AG08395 (cell line): ENCODE measurements at regions not wholly inside any gene's neighbourhood (a gene's known extent, or its start where the extent isn't known, plus 50 kb on each side); places are given as distances from the start of the nearest gene placed in this dataset.
A peak's percentile ranks its signal among the peaks of the same experiment; 100 is the strongest.

Experiments used
- DNase-seq: peaks from one replicate; pipeline ENCODE4 v3.0.0; 2012; ENCODE audit warnings: mixed read lengths, low spot score

DNA sequence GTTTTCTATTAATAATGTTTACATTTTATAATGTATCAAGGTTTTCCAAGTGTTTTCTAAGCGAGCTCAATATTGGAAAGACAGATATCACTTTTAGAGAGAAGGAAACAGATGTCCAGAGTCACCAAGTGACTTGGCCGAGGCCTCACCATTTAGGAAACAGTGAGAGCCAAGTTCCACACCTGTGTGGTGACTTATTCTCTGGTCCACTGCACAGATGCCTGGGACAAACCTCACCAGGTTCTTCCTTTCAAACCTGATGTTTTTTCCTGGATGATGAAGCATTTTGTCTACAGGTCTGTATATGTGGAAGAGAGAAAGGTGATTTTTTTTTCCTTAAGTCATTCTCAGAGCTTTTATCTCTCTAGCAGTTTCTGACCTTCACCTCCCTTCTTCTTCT is 280.7 kb downstream of the LPIN1 start:
- no peak for DNase-seq

- no peak for DNase-seq
Observed at GRCh38 chr2:12031866-12032265, 285.4 kb downstream of the LPIN1 start.

DNA sequence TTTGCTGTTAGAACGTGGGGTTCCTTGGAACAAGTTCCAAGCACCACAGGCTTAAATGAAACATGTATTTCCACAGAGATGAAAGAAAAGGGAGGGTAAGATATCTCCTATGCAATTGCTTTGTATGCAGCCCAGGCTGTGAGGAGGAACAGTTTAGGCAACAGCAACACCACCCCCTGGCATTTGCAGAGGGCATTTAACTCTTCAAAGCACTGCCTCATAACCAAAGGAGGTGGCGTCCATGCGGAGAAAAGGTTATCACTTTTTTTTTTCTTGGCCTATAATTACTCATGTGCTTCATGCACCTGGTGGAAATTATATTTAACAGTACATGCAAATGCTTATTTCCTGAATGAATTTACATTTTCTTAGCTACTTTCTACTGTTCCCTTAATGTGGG is 286.0 kb downstream of the LPIN1 start:
- DNase-seq, result no peak

GRCh38 chr2:12032975-12033374 is 286.5 kb downstream of the LPIN1 start:
- peak; percentile 18 for DNase-seq

- DNase-seq, result no peak
Observed at GRCh38 chr2:12033494-12033893, 287.1 kb downstream of the LPIN1 start.

GRCh38 chr2:12034382-12034781 is 287.9 kb downstream of the LPIN1 start:
- no peak for DNase-seq

- peak; percentile 50 for DNase-seq
Observed at GRCh38 chr2:12035029-12035720, 288.7 kb downstream of the LPIN1 start.

- no peak for DNase-seq
Observed at GRCh38 chr2:12035956-12036639, 289.7 kb downstream of the LPIN1 start.

- no peak for DNase-seq
Observed at GRCh38 chr2:12036640-12036983, 290.2 kb downstream of the LPIN1 start.

DNA sequence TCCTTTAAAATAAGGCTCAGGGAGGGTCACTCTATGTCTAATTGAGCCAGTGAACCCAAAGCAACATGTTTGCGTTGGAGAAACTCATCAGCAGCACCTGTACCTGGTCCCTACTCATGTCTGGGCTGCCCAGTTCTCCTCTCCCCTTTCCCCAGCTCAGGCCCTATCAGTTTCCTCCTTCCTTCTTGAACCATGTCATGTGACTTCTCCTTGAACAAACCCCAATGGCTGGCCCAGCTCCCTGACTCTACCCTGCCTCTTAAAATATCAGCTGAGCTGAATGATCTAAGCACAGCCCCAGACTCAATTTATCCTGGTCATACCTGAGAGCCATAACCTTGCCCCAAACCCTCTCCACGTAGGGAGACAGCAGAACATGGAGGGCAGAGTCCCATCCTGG is 290.9 kb downstream of the LPIN1 start:
- DNase-seq, result no peak

- no peak for DNase-seq
Observed at GRCh38 chr2:12041236-12041635, 294.8 kb downstream of the LPIN1 start.

GRCh38 chr2:12043131-12043530 is 296.7 kb downstream of the LPIN1 start:
- DNase-seq, result no peak

DNA sequence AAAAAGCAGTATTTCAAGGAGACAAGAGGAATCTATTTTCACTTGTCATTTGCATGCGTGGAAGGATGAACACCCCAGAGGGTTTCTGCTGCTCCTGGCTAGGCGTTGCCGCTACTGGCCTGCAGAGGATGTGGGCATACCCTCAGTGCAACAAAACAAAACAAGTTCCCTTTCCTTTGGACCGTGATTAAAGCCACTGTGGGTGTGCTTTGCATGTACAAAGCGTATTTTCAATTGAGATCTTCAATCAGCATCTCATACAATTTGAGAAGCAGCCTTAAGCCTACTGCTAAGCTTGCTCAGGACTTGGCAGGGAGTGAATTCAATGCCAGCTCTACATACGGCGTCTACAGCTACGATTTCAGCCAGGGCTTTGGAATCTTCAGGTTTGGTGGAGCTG is 298.4 kb downstream of the LPIN1 start:
- no peak for DNase-seq

- no peak for DNase-seq
Observed at GRCh38 chr2:12045864-12046291, 299.4 kb downstream of the LPIN1 start.

DNA sequence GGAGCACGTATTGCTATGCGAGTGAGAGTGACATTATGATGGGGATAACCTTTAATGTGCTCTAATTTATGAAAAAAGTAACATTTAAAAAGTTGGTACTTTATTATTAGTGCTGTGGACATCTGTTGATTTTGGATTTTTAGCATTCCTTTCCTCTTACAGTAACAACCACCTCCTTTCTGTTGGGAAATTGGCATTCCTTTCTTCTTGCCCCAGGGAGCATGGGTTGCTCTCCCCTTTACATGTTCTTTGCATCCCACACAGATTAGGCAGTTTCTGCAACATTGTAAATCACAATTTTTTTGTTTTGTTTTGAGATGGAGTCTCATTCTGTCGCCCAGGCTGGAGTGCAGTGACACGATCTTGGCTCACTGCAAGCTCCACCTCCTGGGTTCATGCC is 300.2 kb downstream of the LPIN1 start:
- DNase-seq, result peak; percentile 82

- DNase-seq, result no peak
Observed at GRCh38 chr2:12047761-12048160, 301.3 kb downstream of the LPIN1 start.

GRCh38 chr2:12048550-12048949 is 302.1 kb downstream of the LPIN1 start:
- no peak for DNase-seq

GRCh38 chr2:12050396-12050795 is 304.0 kb downstream of the LPIN1 start:
- peak; percentile 75 for DNase-seq

GRCh38 chr2:12051831-12052230 is 305.4 kb downstream of the LPIN1 start:
- DNase-seq, result peak; percentile 38

DNA sequence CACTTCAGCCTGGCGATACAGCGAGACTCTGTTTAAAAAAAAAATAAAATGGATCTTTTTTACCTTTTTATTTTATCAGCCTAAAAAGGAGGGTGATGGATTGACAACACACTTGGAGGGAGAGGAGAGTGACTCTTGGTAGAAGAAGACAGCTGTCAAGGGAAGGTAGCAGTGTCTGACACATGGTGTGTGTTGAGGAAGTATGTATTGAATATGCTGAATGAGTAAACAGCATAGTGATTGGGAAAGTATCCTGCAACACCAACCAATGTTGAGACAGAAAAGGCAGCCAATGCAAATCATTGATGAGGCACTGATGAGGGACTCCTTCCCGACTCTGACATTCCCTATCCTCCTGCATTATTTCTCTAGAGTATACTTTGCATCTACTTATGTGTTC is 306.4 kb downstream of the LPIN1 start:
- DNase-seq, result no peak

DNA sequence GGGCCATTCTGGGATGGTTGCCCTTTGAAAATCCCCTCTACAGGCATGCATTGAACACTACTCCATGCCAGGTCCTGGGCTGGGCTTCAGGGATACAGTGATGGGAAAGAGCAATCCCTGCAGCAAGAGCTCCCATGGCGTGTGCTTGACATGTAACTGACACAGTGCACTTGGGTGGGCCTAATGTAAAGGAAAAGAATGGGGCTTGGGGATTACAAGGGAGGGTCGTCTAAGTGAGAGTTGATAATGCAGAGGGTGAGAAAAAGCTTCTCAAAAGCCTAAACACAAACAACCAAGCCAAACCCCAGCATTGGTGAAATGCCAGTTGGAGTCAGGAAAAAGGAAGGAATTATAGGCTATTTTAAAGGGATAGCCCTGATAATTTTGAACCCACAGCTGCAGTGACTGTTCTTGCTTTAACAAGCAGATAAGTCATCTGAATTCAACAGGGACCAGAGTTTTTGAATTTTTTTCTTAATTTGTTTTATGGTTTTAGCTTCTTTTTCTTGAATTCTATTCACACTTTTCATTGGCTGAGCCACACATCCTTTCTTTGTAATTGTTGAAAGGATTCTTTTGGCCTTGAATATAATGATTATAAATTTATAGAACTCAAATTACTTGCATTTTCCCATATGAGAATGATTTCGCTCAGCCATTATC is 308.7 kb downstream of the LPIN1 start:
- no peak for DNase-seq

- no peak for DNase-seq
Observed at GRCh38 chr2:12057436-12058166, 311.2 kb downstream of the LPIN1 start.
